HG03378 (cell line): ENCODE measurements at regions not wholly inside any gene's neighbourhood (a gene's known extent, or its start where the extent isn't known, plus 50 kb on each side); places are given as distances from the start of the nearest gene placed in this dataset.
"Not testable (repeated sequence)": the region's sequence is repeated elsewhere in the genome, so short reads cannot be mapped to it uniquely, and the experiment has no call there.

Source experiments
- ATAC-seq: cut with Tn5 transposase; IDR thresholded peaks from one replicate; pipeline ENCODE4 v1.9.1; 2021; ENCODE audit warnings: mild to moderate bottlenecking, moderate library complexity; ENCODE audit not compliant: unreplicated experiment

DNA sequence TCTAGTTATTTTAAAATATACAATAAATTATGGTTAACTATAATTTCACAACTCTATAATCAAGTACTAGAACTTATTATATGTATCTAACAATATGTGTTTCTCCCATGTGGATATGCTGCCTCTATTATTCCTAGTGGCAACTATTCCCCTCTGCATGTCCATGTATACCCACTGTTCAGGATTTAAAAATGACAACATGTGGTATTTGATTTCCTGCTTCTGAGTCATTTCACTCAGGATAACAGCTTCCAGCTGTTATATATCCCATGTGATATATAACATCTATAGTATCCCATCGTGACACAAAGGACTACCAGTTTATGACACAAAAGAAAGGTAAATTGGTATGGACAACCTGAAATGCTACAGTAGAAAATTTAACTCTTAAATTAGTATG is 167.4 kb upstream of the TACR3 start:
- ATAC-seq, result no peak

DNA sequence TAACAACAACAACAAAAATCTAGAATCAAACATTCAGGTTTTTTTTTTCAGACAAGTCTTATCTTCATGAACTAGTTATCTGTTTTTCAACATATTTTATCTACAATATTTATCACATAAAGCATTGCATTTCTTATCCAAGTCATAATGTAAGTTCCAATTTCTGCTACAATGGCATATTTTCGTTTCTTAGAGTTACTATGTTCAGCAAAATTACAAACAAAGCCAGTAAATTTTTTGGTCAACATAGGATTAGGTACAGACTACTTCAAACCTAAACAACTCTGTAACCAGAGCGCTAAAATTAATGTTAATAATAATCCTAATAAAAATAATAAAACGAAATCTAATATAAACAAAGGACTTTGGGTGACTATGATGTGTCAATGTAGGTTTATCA is 165.4 kb upstream of the TACR3 start:
- no peak for ATAC-seq

DNA sequence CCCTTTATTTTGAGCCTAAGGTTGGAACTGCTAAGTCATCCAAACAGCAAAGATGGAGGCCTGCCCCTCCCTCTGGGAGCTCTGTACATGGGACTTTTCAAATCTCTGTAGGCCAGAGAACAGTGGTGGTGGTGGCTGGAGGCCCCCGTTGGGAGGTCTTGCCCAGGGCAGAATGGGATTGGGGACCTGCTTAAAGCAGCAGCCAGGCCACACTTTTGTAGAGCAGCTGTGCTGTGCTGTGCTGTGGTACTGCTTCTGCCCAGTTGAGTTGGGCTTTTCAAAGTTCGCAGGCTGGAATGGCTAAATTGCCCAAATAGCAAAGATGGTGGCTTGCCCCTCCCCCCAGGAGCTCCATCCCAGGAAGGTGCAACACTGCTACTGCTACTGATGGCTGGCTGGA is 147.5 kb upstream of the TACR3 start:
- no peak for ATAC-seq

DNA sequence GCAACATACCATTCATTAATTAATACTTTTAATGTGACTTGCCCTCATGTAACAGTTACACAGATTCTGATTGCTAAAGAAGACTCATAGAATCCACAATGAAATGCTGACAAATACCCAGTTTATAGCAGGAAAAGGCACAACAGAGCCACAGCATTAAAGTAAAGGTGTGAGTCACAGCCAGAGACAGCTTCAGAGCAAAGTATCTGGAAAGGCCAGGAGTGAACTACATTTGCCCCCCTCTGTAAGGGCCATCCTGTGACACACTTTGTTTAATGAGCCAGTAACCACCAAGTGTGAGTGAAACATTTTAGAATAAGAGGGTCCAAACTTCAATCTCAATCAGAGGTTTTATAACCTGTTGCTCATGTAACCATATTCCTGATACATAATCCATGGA is 133.8 kb upstream of the TACR3 start:
- ATAC-seq, result no peak

DNA sequence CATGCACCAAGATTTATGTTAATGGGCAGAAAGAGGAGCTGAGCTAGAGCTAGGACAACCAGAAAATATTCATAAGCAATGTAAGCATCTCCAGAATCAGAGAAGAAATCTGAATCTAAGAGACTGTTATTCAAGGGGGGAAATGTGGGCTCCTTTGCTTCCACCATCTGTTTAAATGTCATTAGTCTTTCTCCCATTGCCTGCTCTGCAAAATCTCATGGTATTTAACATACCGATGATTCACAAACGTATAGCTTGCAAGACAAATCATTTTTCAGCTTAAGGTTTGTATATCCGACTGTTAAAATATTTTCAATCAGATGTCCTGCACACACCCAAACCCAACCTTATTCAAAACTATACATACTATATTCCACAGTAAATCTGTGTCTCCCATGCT is 133.4 kb upstream of the TACR3 start:
- ATAC-seq, result no peak

DNA sequence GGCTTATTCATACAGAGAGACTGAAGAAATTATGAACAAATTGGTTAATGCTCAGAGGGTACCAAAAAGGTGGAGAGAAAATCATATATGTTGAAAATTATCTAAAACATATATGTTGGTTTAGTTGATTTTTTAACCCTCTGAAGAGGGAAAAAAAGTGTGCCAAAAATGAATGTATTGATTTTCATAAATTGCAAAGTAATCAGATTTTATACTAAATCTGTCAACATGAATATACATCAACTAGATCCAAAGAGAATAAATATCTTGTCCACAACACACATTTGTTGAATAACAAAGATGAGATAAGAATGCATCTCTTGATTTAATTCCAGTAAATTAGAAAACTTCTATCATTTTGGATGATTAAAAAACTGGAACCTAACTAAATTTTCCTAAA is 125.3 kb upstream of the TACR3 start:
- no peak for ATAC-seq

DNA sequence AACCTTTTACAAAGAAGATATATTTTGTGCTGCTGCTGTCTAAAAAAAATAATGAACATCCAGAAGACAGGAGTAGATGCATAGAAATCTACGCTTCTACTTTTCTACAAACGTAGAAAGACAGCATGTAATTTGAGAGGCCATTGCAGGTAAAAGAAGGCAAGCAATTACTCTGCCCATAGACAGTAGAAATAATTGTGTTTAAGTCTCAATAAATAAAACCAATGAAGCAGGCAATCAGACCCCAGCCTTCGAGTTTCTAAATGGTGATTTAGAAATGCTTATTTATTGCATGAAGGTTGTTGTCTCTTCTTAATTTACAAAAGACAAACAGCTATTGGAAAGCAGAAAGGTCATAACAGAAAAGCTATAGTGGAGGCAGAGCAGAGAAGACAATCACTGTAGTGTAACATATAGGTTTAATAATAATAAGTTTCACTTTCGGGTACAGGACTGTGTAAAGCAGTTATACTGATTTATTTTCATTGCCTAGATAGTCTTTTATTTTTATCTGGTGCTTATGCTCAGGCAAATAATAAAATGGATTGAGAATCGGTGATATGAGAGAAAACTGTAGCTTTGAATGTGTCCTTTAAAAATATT is 123.0 kb upstream of the TACR3 start:
- no peak for ATAC-seq

DNA sequence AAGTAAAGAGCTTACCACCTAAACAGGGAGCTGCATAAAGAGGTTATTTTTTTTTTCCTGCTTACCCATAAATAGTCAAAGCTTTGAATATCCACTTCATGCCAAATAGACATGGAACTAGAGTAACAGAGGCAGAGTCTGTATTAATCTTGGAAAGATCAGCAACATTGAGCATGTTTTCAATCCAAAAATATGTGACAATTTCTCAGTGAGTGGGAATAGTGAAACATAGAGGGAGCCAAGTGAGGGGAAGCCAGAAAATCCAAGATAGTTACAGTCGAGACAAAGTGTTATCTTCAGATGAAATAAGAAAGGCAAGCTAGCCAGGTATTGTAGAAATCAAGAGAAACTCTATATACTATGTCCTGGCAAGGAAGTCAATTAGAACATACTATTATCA is 122.3 kb upstream of the TACR3 start:
- ATAC-seq, result no peak

DNA sequence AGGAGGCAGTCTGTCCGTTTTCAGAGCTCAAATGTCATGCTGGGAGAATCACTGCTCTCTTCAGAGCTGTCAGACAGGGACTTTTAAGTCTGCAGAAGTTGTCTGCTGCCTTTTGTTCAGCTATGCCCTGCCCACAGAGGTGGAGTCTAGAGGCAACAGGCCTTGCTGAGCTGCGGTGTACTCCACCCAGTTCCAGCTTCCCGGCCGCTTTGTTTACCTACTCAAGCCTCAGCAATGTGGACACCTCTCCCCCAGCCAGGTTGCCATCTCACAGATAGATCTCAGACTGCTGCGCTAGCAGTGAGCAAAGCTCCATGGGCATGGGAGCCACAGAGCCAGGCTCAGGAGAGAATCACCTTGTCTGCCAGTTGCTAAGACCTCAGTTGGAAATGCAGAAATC is 90.5 kb upstream of the TACR3 start:
- ATAC-seq, result not testable (repeated sequence)

DNA sequence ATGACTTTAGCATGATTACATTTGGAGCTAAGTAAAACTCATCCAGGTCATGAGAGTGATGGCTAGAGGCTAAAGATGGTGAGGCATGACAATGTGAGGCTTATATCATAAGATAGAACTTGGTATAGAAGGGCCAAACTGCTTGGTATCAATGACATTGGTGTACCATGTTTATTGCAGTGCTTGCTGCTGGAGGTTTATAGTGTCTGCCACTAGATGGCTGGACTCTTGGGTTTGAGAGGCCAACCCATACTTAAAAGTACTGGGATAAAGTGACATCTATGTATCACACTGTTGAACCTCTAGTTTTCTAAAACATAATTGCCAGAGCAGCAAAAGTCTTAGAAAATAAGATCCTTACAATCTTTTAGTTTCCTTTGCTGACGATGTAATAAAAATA is 83.0 kb upstream of the TACR3 start:
- no peak for ATAC-seq

DNA sequence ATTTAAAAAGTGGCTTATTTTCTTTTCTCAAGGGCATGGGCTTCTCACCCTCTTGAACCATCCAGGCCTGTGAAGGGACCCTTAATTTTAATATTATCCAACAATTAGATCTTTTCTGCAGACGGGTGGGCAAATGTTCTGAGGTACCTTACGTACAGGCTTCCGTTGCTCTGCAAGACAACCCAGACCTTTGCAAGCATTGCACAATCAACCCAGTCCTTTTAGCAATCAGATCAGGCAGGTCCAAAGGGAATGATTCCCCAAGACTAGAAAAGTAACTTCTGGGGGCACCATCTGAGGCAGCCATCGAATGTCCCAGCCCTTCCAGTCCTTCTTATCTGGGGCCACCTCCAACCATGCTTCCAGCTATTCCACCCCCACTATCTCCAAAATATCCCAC is 67.3 kb upstream of the TACR3 start:
- ATAC-seq, result no peak

DNA sequence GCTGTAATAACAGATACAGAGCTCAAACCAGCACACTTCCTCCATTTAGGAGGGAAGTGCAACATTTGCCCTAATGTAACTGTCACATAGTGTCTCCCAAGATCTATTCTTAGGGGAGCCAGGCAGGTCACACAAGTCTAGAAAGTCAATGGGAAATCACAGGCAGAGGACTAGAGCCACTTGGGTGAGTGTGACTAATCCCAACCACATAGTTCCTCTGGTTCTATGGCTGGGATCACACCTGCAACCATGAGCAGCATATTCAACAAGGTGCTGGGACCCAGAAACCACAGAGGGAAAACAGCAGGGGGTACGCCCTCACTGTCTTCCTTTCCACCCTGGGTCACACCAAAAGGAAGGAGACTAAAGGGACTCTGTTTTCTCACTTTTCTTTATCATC is 66.8 kb upstream of the TACR3 start:
- ATAC-seq, result no peak

DNA sequence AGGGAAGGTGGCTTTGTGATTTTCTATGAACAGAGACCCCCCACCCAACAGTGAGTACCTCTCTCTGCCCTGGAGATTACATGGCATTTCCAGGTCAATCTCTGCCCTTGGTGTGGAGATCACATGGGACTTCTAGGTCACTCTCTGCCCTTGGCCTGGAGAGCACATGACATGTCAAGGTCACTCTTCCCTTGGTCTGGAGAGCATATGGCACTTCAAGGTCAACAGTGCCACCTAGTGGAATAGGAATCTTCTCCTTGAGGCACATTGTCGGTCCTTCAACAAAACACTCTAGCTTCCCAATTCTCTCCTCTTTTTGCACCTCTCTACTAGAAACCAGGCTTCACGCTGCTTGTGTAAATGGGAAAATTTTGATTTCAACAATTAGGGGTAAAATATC is 66.2 kb upstream of the TACR3 start:
- ATAC-seq, result peak; percentile 82

DNA sequence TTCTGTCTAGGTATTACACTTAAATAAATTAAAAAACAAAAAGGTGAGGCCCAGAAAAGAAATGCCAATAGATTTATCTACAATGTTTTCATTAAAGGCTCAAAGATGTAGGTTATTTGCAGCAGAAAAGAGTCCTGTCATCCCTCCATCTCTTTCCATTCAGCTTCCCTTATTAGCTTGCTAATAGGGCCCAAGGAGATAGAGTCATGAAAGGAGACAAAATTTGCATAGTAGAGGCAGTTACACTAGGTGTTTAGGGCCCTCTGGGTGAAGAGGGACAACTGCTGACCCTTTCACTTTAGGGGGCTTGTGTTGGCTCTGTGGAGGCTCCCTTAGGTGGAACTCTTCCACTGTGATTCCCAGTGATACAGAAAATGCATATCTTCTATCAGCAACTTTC is 58.4 kb upstream of the TACR3 start:
- no peak for ATAC-seq

DNA sequence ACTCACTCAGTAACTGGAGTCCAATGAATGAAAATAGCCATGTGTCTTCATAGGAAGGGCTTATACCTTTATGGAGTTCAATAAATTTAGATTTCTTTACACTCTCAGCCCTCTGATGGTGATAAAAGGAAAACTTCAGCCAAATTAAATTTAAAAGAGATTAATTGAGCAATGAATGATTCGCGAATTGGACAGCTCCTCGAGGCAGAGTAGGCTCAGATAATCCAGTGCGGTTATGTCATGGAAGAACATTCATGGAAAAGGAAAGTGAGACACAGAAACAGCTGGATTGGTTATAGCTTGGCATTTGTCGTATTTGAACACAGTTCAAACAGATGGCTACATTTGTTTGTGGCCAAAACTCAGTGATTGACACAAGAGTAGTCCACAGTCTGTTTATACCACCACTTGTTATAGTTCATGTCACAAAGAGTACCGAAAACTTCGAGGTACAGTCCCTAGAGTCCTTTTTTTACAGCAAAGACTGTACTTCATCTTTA is 54.6 kb upstream of the TACR3 start:
- no peak for ATAC-seq

DNA sequence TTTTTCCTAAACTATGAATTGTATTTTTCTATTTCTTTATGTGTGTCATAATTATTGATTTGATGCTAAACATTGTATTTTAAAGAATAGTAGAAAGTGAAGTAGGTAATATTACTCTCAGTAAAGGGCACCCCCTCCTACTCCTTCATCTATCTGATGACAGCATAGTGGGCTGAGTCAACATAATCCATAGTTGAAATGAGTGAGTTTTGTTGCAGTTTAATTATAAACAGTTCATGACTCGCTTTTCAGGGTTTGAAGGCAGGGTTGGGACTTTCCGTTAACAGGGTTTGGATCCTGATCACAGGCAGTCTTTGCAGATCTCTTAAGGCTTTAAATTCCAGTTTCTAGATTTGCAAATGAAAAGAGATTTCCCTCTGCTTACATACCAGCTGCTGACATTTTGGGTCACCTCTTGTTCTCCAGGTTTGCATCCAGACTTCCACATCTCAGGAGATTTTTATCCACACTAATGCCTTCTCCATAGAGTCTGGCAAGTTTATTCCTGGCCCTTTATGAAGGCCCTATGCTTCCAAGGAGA is 54.0 kb upstream of the TACR3 start:
- no peak for ATAC-seq
